ENCODE measurements at regions not wholly inside any gene's neighbourhood (a gene's known extent, or its start where the extent isn't known, plus 50 kb on each side); places are given as distances from the start of the nearest gene placed in this dataset.

DNA sequence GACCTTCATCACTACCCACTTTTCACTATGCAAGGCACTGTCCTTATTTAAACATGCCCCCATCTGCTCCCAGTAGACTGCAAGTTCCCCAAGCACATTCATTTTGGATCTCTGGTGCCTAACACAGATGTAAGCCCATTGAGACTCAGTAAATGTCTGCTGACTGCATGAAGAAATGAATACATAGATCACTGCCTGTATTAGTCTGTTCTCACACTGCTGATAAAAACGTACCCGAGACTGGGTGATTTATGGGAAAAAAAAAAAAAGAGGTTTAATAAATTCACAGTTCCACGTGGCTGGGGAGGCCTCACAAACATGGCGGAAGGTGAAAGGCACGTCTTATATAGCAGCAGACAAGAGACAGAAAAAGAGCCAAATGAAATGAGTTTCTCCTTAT lies 204.9 kb downstream of the ATG4C start:
- DNase-seq: no peak

GRCh38 chr1:62989497-62989896 lies 205.6 kb downstream of the ATG4C start:
- DNase-seq: no peak

GRCh38 chr1:62991152-62991551 lies 207.2 kb downstream of the ATG4C start:
- no peak for DNase-seq

DNA sequence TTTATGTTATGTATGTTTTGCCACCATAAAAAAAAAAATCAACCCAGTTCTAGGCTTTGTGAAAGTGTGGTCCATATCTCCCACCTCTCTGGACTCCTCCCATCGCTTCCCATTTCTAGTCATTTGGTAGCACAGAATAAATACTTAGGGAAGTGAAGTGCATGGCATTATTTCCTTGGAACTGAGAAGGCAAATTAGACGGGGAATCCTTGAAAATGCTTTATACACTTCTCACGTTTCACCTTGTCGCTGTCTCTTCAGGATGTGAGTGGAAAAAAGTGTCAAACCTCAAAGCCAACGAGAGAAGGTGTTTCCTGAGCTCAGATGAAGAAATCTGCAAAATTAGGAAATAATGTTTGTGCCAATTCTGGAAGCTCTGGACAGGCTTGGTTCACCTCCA lies 209.9 kb downstream of the ATG4C start:
- no peak for DNase-seq

DNA sequence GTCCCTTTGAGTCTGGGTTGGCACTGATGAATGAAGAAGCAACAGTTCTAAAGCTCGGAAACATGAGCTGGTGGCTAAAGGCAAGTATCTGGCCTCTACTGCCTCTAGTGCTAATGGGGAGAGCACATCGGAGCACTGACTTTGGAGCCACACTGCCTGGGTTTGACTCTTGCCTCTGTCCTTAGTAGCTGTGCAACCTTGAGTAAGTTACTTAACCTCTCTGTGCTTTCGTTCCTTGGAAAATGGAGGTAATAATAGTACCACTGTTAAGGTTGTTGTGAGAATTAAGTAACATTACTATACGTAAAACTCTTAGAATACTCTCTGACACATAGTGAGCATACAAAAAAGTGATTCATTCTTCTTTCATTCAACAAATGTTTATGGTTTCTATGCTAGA lies 211.2 kb downstream of the ATG4C start:
- DNase-seq: no peak

DNA sequence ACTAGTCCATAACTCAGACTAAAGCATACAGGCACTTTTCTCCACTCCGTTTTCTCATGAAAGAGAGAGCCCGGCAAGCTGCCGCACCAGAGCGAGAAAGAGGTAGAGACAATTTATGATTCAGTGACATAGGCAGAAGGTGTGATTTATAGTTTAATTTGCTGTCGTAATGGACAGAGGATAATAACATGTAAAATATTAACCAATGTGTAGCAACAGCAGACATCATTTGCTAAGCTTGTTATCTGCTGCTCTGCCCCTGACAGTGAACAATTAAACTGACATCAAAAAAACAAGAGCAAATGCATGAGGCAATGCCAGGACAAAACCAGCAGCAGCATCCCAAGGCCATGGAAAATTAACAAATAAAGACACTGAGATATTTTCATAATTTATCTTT lies 214.0 kb downstream of the ATG4C start:
- DNase-seq: no peak

GRCh38 chr1:62998845-62999649 lies 215.1 kb downstream of the ATG4C start:
- DNase-seq: no peak

DNA sequence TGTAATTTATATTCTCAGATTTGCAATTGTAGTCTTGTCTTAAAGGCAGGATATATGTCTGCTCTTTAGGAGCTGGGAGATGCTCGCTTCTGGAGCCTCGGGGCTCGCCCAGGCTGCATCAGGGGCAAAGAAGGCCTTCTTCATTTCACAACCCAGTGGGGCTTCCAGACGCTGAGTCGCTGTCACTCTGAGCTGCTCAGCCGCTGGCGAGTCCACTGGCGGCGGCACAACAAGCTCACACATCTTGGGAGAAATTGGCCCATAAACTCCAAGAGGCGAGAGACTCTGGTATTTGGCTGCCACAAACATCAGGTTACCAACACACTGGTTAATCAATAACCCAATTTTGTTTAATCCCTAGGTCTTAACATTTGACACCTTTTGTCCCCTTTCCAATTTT lies 216.6 kb downstream of the ATG4C start:
- no peak for DNase-seq

GRCh38 chr1:63004868-63005267 lies 220.9 kb downstream of the ATG4C start:
- peak; percentile 11 for DNase-seq

DNA sequence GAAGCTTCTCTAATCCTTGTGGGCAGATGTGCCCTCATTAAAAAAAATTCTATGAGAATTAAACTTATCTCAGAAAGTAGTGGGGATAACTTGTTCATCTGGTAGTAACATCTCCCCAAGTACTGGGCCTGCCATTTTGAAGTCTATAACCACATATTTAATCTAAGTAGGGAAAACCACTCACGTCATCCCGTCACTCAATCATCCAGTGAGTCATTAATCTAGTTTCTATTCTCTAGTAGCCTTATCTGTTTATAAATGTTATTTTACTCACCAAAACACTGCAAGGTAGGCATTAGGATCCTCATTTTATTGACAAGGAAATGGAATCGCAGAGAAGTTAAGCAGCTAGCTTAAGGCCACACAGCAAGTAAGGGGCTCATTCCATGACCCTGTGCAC lies 221.9 kb downstream of the ATG4C start:
- no peak for DNase-seq

- DNase-seq: no peak
These were observed 225.5 kb downstream of the ATG4C start for GRCh38 chr1:63009421-63009820.

DNA sequence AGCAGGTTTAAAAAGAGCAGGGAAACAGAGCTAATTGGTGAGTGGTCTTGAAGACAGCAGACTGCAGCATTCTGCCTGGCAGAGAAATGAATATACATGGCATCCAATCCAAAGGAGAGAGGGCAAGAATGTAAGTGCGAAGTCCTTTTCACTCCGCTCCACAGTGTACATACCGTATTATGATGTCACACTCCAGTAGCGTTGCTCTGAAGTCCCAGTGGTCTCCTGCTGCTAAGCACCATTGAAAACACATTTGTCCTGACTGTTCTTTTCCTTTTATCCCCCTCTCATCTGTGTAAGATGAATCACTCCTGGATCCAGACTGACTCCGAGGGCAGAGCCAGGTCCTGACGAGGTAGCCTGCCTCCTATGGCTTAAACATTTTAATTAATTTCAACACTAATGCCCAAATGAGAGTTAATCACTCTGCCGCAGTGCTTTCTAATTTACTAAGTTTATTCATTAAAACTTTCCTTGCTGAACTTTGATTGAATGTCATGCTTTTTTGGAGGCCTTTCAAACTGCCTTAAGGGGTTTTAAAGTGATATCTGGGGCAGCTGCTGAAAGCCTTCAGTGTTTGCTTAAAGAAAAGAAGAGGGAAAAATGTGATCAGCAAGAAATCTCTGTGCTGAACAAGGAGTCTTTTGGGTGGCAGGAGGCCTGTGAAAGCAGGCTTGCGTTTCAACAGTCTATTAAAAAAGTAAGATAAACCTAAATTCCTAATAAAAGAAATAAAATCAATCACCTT lies 227.2 kb downstream of the ATG4C start:
- no peak for DNase-seq

GRCh38 chr1:63012339-63012738 lies 228.4 kb downstream of the ATG4C start:
- no peak for DNase-seq

GRCh38 chr1:63014267-63014666 lies 230.3 kb downstream of the ATG4C start:
- no peak for DNase-seq

DNA sequence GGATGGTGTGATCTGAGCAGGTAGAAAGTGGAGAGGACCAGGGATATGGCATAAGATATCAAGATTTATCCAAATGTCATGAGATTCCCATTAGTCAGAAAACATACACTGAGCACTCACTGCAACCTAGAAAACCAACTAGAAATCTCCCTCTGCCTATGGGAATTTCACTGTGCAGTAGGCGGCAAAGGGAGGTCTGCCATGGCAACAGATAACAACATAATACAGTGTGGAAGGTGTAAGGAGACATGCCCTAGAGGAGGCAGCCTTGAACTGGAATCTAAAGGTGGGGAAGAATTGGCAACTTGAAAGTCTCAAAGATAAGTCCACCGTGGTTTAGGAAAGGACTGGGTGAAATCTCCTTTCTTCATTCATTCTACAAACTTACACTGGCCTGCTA lies 238.4 kb downstream of the ATG4C start:
- DNase-seq: no peak

- DNase-seq: no peak
These were observed 239.2 kb downstream of the ATG4C start for GRCh38 chr1:63023171-63023570.

DNA sequence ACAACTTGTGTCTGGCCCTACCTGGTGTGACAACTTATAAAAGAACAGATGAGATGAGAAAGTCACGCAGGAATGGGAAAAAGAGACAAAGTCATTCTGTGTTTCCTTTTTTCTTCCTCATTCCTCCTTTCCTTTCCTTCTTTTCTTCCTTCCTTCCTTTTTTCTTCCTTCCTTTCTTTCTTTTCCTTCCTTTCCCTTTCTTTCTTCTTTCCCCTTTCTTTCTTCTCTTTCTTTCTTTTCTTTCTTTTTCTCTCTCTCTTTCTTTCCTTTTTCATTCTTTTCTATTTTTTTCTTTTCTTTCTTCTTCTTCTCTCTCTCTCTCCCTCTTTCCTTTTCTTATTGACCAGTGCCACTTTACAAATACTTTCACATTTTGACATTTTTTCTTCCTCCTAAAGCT lies 239.7 kb downstream of the ATG4C start:
- no peak for DNase-seq

- no peak for DNase-seq
These were observed 240.2 kb downstream of the ATG4C start for GRCh38 chr1:63024132-63024531.

DNA sequence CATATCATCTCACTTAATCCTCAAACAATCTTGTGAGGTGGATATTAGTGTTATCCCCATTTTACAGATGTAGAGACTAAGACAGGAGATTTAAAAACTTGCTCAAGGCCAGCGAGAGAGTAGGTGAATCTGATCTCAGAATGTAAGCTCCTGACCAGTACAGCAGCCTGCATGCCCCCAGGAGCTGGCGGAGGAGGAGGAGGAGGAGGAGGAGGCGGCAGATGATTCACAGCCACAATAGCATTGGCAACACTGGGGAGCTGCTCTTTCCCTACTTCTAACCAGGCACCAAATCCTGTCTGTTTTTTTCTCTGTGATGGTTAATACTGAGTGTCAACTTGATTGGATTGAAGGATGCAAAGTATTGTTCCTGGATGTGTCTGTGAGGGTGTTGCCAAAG lies 243.2 kb downstream of the ATG4C start:
- DNase-seq: no peak

DNA sequence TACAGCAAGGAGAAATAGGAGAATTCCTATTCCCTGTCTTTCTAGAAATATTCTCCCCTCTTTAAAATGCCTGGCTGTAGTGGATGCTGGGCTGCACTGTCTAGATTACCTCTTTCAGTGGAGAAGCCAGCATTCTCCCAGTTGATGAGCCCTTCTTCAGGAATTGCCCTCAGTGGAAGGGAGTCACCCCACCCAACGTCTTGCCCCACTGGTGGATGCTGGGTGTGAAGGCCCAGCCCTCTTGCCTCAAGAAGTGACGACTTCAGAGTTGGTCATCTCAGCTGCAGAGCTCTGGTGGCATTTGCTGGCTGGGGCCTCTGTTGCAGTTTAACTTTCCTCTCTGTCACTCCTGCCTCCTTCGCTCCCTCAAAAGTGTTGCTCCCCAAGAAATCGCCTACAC lies 248.2 kb downstream of the ATG4C start:
- no peak for DNase-seq

- DNase-seq: peak; percentile 81
These were observed 249.3 kb downstream of the ATG4C start for GRCh38 chr1:63033211-63033610.

DNA sequence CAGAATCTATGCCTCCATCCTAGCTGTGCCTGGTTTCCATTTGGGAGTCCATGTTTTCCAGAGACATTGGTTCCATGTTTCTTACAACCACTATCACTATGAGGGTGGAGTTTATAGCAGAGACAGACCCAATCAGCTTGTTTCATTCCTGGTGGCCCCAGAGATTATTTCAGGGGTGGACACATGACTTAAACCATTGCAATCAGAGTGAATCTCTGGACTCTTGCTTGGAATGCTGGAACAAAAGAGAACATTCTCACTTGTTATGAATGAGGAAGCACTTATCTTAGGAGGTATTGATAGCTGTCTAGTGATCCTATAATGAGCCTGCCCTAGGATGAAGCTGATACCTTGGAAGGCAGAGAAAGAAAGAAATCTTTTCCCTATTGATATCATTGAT lies 250.3 kb downstream of the ATG4C start:
- no peak for DNase-seq

- no peak for DNase-seq
These were observed 254.7 kb downstream of the ATG4C start for GRCh38 chr1:63038586-63038985.

- DNase-seq: no peak
These were observed 257.7 kb downstream of the ATG4C start for GRCh38 chr1:63041660-63042059.

DNA sequence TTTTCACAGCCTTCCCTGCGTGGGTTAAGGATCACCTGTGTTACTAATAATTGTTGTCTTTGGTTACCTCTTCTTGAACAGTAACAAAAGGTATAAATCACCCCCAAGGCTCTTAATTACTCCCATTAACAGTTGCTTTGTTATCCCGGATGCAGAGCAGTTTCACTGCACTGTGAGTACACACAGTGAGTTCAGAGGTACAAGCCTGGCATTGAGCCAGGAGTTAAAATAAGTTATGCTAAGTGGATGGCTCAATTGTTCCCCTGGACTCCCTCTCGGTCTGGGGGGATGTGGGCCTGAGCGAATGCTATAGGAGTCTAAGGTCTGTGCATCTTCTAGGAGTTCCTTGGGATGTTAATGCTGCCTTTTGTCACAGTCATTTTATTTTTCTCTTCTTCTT lies 258.3 kb downstream of the ATG4C start:
- DNase-seq: no peak
